Right lobe of liver (tissue), 6 donors: ENCODE measurements at regions not wholly inside any gene's neighbourhood (a gene's known extent, or its start where the extent isn't known, plus 50 kb on each side); places are given as distances from the start of the nearest gene placed in this dataset.

Source experiments
- ATAC-seq, 4 donors: fragments of 200-7000 bp; cut with Tn5 transposase; one replicate each; pipeline ENCODE4 v1.9.1; 2020; ENCODE audit warnings: mild to moderate bottlenecking in 4 of 4, moderate library complexity in 4 of 4
- DNase-seq, 3 donors: peaks; one replicate each; pipeline ENCODE4 v3.0.0-alpha.2; 2020
- H3K27ac ChIP-seq, 3 donors: fragments of 200-600 bp; one replicate each; pipeline ENCODE4 v1.8.0; 2022
- H3K27me3 ChIP-seq, 2 donors: fragments of 200-600 bp; one replicate each; pipeline ENCODE4 v1.8.0; 2022
- H3K36me3 ChIP-seq, 4 donors: fragments of 200-600 bp; sonication (generic) in 1 of 4; one replicate each; pipeline versions ENCODE4 v1.5.1 to v1.8.0; 2017 to 2022; ENCODE audit warnings: control low read depth in 1 of 4
- H3K4me1 ChIP-seq, 4 donors: fragments of 200-600 bp; sonication (generic) in 1 of 4; one replicate each; pipeline versions ENCODE4 v1.5.1 to v1.8.0; 2017 to 2022; ENCODE audit warnings: control low read depth in 1 of 4
- H3K4me3 ChIP-seq, 3 donors: fragments of 200-600 bp; one replicate each; pipeline ENCODE4 v1.8.0; 2022
- H3K9me3 ChIP-seq, 4 donors: fragments of 200-600 bp; sonication (generic) in 1 of 4; one replicate each; pipeline versions ENCODE4 v1.5.1 to v1.8.0; 2017 to 2022; ENCODE audit warnings: control low read depth in 1 of 4
- CTCF ChIP-seq, 4 donors: fragments of 200-600 bp in 3 of 4; fragments of 450-650 bp in 1 of 4; IDR thresholded peaks; one replicate each; pipeline versions ENCODE4 v1.5.1 to v1.8.0; 2016 to 2022; ENCODE audit warnings: antibody characterized with exemption in 4 of 4, mild to moderate bottlenecking in 2 of 4
- POLR2A ChIP-seq: fragments of 450-650 bp; IDR thresholded peaks from one replicate; pipeline ENCODE4 v1.6.1; 2017; ENCODE audit warnings: antibody characterized with exemption, mild to moderate bottlenecking
- WGBS: methylation state at CpG from one replicate; pipeline ENCODE4 v1.1.6; 2018; ENCODE audit warnings: low coverage, low lambda C conversion rate; ENCODE audit not compliant: insufficient coverage; ENCODE audit errors: missing lambda C conversion rate; 5-methylcytosine and 5-hydroxymethylcytosine counted together
- intact Hi-C, 2 donors: fragments of 100-400 bp; cut with DNase I; formaldehyde crosslinking; loops; one replicate each; pipeline versions ENCODE4 v1.11.2 to v1.14.1; 2022
- donor health status: DM: no; HTN: yes; CAD: no.
- donor health status: DM: no; HTN: no; CAD: no.
- donor health status: DM: no; HTN: no; CAD: no.
- donor health status: DM: no; HTN: yes; CAD: no.
- donor health status: DM: no; HTN: yes; CAD: no.

GRCh38 chr4:141439223-141439622, 197.2 kb upstream of the IL15 start:
- Histone ChIP-seq H3K9me3 (no peaks in the 10 kb centered on the region), H3K36me3 (no peaks in the 10 kb centered on the region), H3K27ac (no peak overlapping the region), H3K4me3 (no peak overlapping the region), H3K4me1 (no peaks in the 10 kb centered on the region), H3K27me3 (no peaks in the 10 kb centered on the region)
- DNase-seq = no peak
- intact Hi-C loops = no loop called here
- TF ChIP-seq POLR2A = no peak
- no peak for TF ChIP-seq CTCF (IDR thresholded peaks at IDR 0.05)
- ATAC-seq = no peak
- 88% methylated on average over 1 of the region's 1 CpG for WGBS

- no peaks in the 10 kb centered on the region for H3K4me1 ChIP-seq
- H3K4me3 ChIP-seq = no peak overlapping the region
- H3K27ac ChIP-seq = no peak overlapping the region
- intact Hi-C loops = no loop called here
- 50% methylated on average over 1 of the region's 1 CpG for WGBS
- no peaks in the 10 kb centered on the region for H3K36me3 ChIP-seq
- TF ChIP-seq CTCF (IDR thresholded peaks at IDR 0.05) (no peak), POLR2A (no peak)
- DNase-seq (no peak), ATAC-seq (no peak)
- H3K9me3 ChIP-seq = no peaks in the 10 kb centered on the region
- H3K27me3 ChIP-seq = no peaks in the 10 kb centered on the region
Measured at GRCh38 chr4:141447761-141448160, 188.6 kb upstream of the IL15 start.

- WGBS = 60% methylated on average over 2 of the region's 2 CpGs
- intact Hi-C loops = no loop called here
- no peaks in the 10 kb centered on the region for H3K4me1 ChIP-seq
- no peaks in the 10 kb centered on the region for H3K27me3 ChIP-seq
- H3K27ac ChIP-seq = no peak overlapping the region
- no peak for DNase-seq
- H3K4me3 ChIP-seq = no peak overlapping the region
- no peaks in the 10 kb centered on the region for H3K36me3 ChIP-seq
- no peak for ATAC-seq
- no peak for TF ChIP-seq CTCF (IDR thresholded peaks at IDR 0.05)
- no peak for TF ChIP-seq POLR2A
- no peaks in the 10 kb centered on the region for H3K9me3 ChIP-seq
Measured at GRCh38 chr4:141448490-141448889, 187.9 kb upstream of the IL15 start.

- DNase-seq (no peak), ATAC-seq (no peak)
- TF ChIP-seq POLR2A (no peak), CTCF (IDR thresholded peaks at IDR 0.05) (no peak)
- Histone ChIP-seq H3K9me3 (no peaks in the 10 kb centered on the region), H3K27ac (no peak overlapping the region), H3K27me3 (no peaks in the 10 kb centered on the region), H3K36me3 (no peaks in the 10 kb centered on the region), H3K4me1 (no peaks in the 10 kb centered on the region), H3K4me3 (no peak overlapping the region)
- 62% methylated on average over 3 of the region's 3 CpGs for WGBS
- intact Hi-C loops = no loop called here
Measured at GRCh38 chr4:141449927-141450326, 186.5 kb upstream of the IL15 start.

- intact Hi-C loops = no loop called here
- TF ChIP-seq CTCF (IDR thresholded peaks at IDR 0.05) (no peak), POLR2A (no peak)
Measured at GRCh38 chr4:141455651-141456050, 180.7 kb upstream of the IL15 start.

More at GRCh38 chr4:141455651-141456050, 180.7 kb upstream of the IL15 start:
- no peaks in the 10 kb centered on the region for H3K4me1 ChIP-seq
- H3K4me3 ChIP-seq = no peak overlapping the region
- WGBS = no CpG with 5 or more reads among the region's 1 CpG
- H3K9me3 ChIP-seq = no peaks in the 10 kb centered on the region
- DNase-seq = no peak
- no peak overlapping the region for H3K27ac ChIP-seq
- ATAC-seq = no peak
- H3K27me3 ChIP-seq = no peaks in the 10 kb centered on the region
- H3K36me3 ChIP-seq = no peaks in the 10 kb centered on the region
